ENCODE measurements at regions not wholly inside any gene's neighbourhood (a gene's known extent, or its start where the extent isn't known, plus 50 kb on each side); places are given as distances from the start of the nearest gene placed in this dataset.
"Not testable (repeated sequence)": the region's sequence is repeated elsewhere in the genome, so short reads cannot be mapped to it uniquely, and the experiment has no call there.

- DNase-seq = no peak
Measured at GRCh38 chr12:70008944-70009343, 183.9 kb downstream of the MYRFL start.

GRCh38 chr12:70011353-70011752 lies 186.3 kb downstream of the MYRFL start:
- DNase-seq = no peak

- DNase-seq = not testable (repeated sequence)
Measured at GRCh38 chr12:70013016-70013415, 188.0 kb downstream of the MYRFL start.

- DNase-seq = no peak
Measured at GRCh38 chr12:70028515-70028914, 203.5 kb downstream of the MYRFL start.

- DNase-seq = no peak
Measured at GRCh38 chr12:70028918-70029317, 203.9 kb downstream of the MYRFL start.

- no peak for DNase-seq
Measured at GRCh38 chr12:70031046-70031445, 206.0 kb downstream of the MYRFL start.

- no peak for DNase-seq
Measured at GRCh38 chr12:70032076-70032475, 207.0 kb downstream of the MYRFL start.

- DNase-seq = no peak
Measured at GRCh38 chr12:70033310-70033709, 208.3 kb downstream of the MYRFL start.

GRCh38 chr12:70040141-70040540 lies 203.1 kb upstream of the CNOT2 start:
- no peak for DNase-seq

GRCh38 chr12:70042675-70043074 lies 200.6 kb upstream of the CNOT2 start:
- no peak for DNase-seq

- DNase-seq = no peak
Measured at GRCh38 chr12:70043490-70044138, 199.6 kb upstream of the CNOT2 start.

GRCh38 chr12:70044167-70044566 lies 199.1 kb upstream of the CNOT2 start:
- DNase-seq = no peak

- DNase-seq = no peak
Measured at GRCh38 chr12:70045036-70045435, 198.2 kb upstream of the CNOT2 start.

- no peak for DNase-seq
Measured at GRCh38 chr12:70045514-70045913, 197.7 kb upstream of the CNOT2 start.

GRCh38 chr12:70048521-70049250 lies 194.5 kb upstream of the CNOT2 start:
- DNase-seq = no peak

GRCh38 chr12:70049596-70050360 lies 193.5 kb upstream of the CNOT2 start:
- no peak for DNase-seq

- no peak for DNase-seq
Measured at GRCh38 chr12:70052476-70052875, 190.8 kb upstream of the CNOT2 start.

- DNase-seq = no peak
Measured at GRCh38 chr12:70052931-70053497, 190.2 kb upstream of the CNOT2 start.

- no peak for DNase-seq
Measured at GRCh38 chr12:70059373-70059772, 183.9 kb upstream of the CNOT2 start.

- DNase-seq = no peak
Measured at GRCh38 chr12:70060634-70061033, 182.6 kb upstream of the CNOT2 start.

- no peak for DNase-seq
Measured at GRCh38 chr12:70068743-70069142, 174.5 kb upstream of the CNOT2 start.

GRCh38 chr12:70069221-70070105 lies 173.8 kb upstream of the CNOT2 start:
- DNase-seq = no peak

All from NCI-H1092 treated with DMSO at 0.1 percent for 48 hours (cell line).